ENCODE measurements at regions not wholly inside any gene's neighbourhood (a gene's known extent, or its start where the extent isn't known, plus 50 kb on each side); places are given as distances from the start of the nearest gene placed in this dataset.

- TF ChIP-seq CTCF (IDR thresholded peaks at IDR 0.05): no peak
- no peak for TF ChIP-seq EZH2 (IDR thresholded peaks at IDR 0.05; ENCODE audit: borderline replicate concordance, insufficient read depth, low read depth, low read length, poor library complexity, severe bottlenecking)
Observed at GRCh38 chr2:133810559-133810958, 242.3 kb upstream of the NCKAP5 start.
